LNCAP (cell line): ENCODE measurements at regions not wholly inside any gene's neighbourhood (a gene's known extent, or its start where the extent isn't known, plus 50 kb on each side); places are given as distances from the start of the nearest gene placed in this dataset.
A peak's percentile ranks its signal among the peaks of the same experiment; 100 is the strongest.

Source experiments
- CTCF ChIP-seq: fragments of 450-650 bp; IDR thresholded peaks from 2 replicates; pipeline ENCODE4 v1.5.1; 2017; ENCODE audit warnings: mild to moderate bottlenecking

GRCh38 chr10:121064491-121064890 is 213.3 kb downstream of the WDR11 start:
- no peak for TF ChIP-seq CTCF

GRCh38 chr10:121065330-121065729 is 214.2 kb downstream of the WDR11 start:
- no peak for TF ChIP-seq CTCF

- no peak for TF ChIP-seq CTCF
Observed at GRCh38 chr10:121069061-121069850, 218.1 kb downstream of the WDR11 start.

GRCh38 chr10:121070275-121071070 is 219.3 kb downstream of the WDR11 start:
- TF ChIP-seq CTCF = peak; percentile 55

- no peak for TF ChIP-seq CTCF
Observed at GRCh38 chr10:121071901-121072300, 220.7 kb downstream of the WDR11 start.

- TF ChIP-seq CTCF = no peak
Observed at GRCh38 chr10:121073728-121074127, 222.6 kb downstream of the WDR11 start.

GRCh38 chr10:121076776-121077715 is 225.9 kb downstream of the WDR11 start:
- TF ChIP-seq CTCF = no peak
